CD4-positive, alpha-beta memory T cell (primary cell): ENCODE measurements at regions not wholly inside any gene's neighbourhood (a gene's known extent, or its start where the extent isn't known, plus 50 kb on each side); places are given as distances from the start of the nearest gene placed in this dataset.

Experiments
- CTCF ChIA-PET: fragments of 350-600 bp; sonication (Branson Sonifier 250); formaldehyde crosslinking; loops from one replicate; lab custom pipeline; 2021; ENCODE audit warnings: inconsistent platforms; ENCODE audit not compliant: partially characterized antibody; lab: Charles Lee
- POLR2A ChIA-PET: fragments of 350-600 bp; sonication (Branson Sonifier 250); formaldehyde crosslinking; loops from one replicate; lab custom pipeline; 2021; ENCODE audit not compliant: partially characterized antibody; lab: Charles Lee
- DNase-seq, 5 donors: peaks; one replicate each; pipeline versions ENCODE4 v3.0.0 to v3.0.0-alpha.2; 2020 to 2022; ENCODE audit warnings: mixed read lengths in 1 of 5
- H3K27ac ChIP-seq: one replicate; pipeline ENCODE4 v1.7.0; 2013; ENCODE audit warnings: low read depth, low read length
- H3K27me3 ChIP-seq: 2 replicates; pipeline ENCODE4 v1.7.0; 2013; ENCODE audit warnings: mild to moderate bottlenecking, low read length, moderate library complexity; ENCODE audit not compliant: insufficient read depth
- H3K36me3 ChIP-seq: 2 replicates; pipeline ENCODE4 v1.7.0; 2013; ENCODE audit warnings: mild to moderate bottlenecking, low read length, moderate library complexity; ENCODE audit not compliant: insufficient read depth
- H3K4me1 ChIP-seq: 2 replicates; pipeline ENCODE4 v1.7.0; 2013; ENCODE audit warnings: mild to moderate bottlenecking, low read length, moderate library complexity; ENCODE audit not compliant: insufficient read depth
- H3K4me3 ChIP-seq, 2 donors: one replicate each; pipeline ENCODE4 v1.7.0; 2013; ENCODE audit warnings: low read length in 2 of 2, mild to moderate bottlenecking in 1 of 2
- H3K9me3 ChIP-seq, 2 donors: one replicate each; pipeline ENCODE4 v1.7.0; 2013; ENCODE audit warnings: low read length in 2 of 2, control low read depth in 1 of 2; ENCODE audit not compliant: control insufficient read depth in 1 of 2
- H3K27ac Mint-ChIP-seq, 7 donors: one replicate each; pipeline ENCODE4 v1.8.0; 2020 to 2021; ENCODE audit warnings: mixed read lengths in 7 of 7, mild to moderate bottlenecking in 6 of 7, inconsistent platforms in 3 of 7, moderate library complexity in 3 of 7
- H3K27me3 Mint-ChIP-seq, 2 donors: one replicate each; pipeline ENCODE4 v1.8.0; 2020 to 2021; ENCODE audit warnings: mixed read lengths in 2 of 2
- H3K36me3 Mint-ChIP-seq, 2 donors: one replicate each; pipeline ENCODE4 v1.8.0; 2020 to 2021; ENCODE audit warnings: mixed read lengths in 2 of 2, inconsistent platforms in 1 of 2, mild to moderate bottlenecking in 1 of 2
- H3K4me1 Mint-ChIP-seq, 4 donors: one replicate each; pipeline ENCODE4 v1.8.0; 2020 to 2021; ENCODE audit warnings: mixed read lengths in 4 of 4, mild to moderate bottlenecking in 1 of 4
- H3K4me3 Mint-ChIP-seq, 8 donors: one replicate each; pipeline ENCODE4 v1.8.0; 2020 to 2021; ENCODE audit warnings: mixed read lengths in 8 of 8, mild to moderate bottlenecking in 7 of 8, moderate library complexity in 6 of 8, inconsistent platforms in 3 of 8
- H3K9me3 Mint-ChIP-seq, 8 donors: one replicate each; pipeline ENCODE4 v1.8.0; 2020 to 2021; ENCODE audit warnings: mixed read lengths in 8 of 8, mild to moderate bottlenecking in 5 of 8, inconsistent platforms in 3 of 8, moderate library complexity in 1 of 8
- intact Hi-C: fragments of 100-400 bp; cut with micrococcal nuclease; formaldehyde crosslinking; loops from one replicate; pipeline ENCODE4 v1.15.1; 2023

- Mint-ChIP-seq H3K9me3 (peaks cover 0 to 2% (median 0%) of the 10 kb centered on the region in 8 donors), H3K27ac (no peak overlapping the region), H3K36me3 (no peaks in the 10 kb centered on the region), H3K4me3 (no peak overlapping the region), H3K27me3 (peaks cover 8 to 11% of the 10 kb centered on the region in 2 donors), H3K4me1 (no peaks in the 10 kb centered on the region)
- Histone ChIP-seq H3K27me3 (no peaks in the 10 kb centered on the region), H3K4me3 (no peak overlapping the region), H3K27ac (no peak overlapping the region), H3K9me3 (no peaks in the 10 kb centered on the region), H3K4me1 (no peaks in the 10 kb centered on the region), H3K36me3 (no peaks in the 10 kb centered on the region)
- peak in 1 of 5 donors; percentile 5 for DNase-seq
- POLR2A ChIA-PET: no interaction called here
- intact Hi-C loops: no loop called here
- CTCF ChIA-PET: no interaction called here
These were observed 62.1 kb upstream of the CFAP46 start for GRCh38 chr10:133004478-133004877.

DNA sequence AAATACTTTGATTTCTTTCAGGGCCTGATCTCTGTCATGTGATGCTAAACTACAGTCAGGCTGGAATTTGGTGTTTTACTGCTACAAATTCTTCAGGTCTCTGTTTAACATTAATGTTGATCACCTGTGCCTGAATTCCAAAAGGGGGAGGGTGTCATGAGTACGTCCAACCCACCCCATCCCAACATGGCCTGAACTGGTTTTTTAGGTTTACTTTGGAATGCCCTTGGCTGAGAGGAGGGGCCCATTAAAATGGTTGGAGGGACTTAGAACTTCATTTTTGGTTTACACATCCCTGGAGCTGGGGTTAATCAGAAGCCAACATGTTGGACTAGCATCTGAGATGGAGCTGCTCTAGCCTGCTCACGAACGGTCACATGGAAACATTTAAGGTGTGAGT is 60.8 kb upstream of the CFAP46 start:
- ChIA-PET POLR2A (no interaction called here), CTCF (no interaction called here)
- Histone ChIP-seq H3K4me1 (no peaks in the 10 kb centered on the region), H3K27ac (no peak overlapping the region), H3K4me3 (no peak overlapping the region), H3K9me3 (no peaks in the 10 kb centered on the region), H3K27me3 (no peaks in the 10 kb centered on the region), H3K36me3 (no peaks in the 10 kb centered on the region)
- intact Hi-C loops: no loop called here
- no peak overlapping the region for H3K27ac Mint-ChIP-seq
- H3K9me3 Mint-ChIP-seq: peaks cover 0 to 2% (median 0%) of the 10 kb centered on the region in 8 donors
- no peaks in the 10 kb centered on the region for H3K4me1 Mint-ChIP-seq
- no peak overlapping the region for H3K4me3 Mint-ChIP-seq
- H3K27me3 Mint-ChIP-seq: peaks cover 8 to 12% of the 10 kb centered on the region in 2 donors
- H3K36me3 Mint-ChIP-seq: no peaks in the 10 kb centered on the region
- DNase-seq: peak in 1 of 5 donors; percentile 9

GRCh38 chr10:133002685-133003084 is 60.3 kb upstream of the CFAP46 start:
- POLR2A ChIA-PET: no interaction called here
- Histone ChIP-seq H3K9me3 (no peaks in the 10 kb centered on the region), H3K27me3 (no peaks in the 10 kb centered on the region), H3K27ac (no peak overlapping the region), H3K4me1 (no peaks in the 10 kb centered on the region), H3K36me3 (no peaks in the 10 kb centered on the region), H3K4me3 (no peak overlapping the region)
- Mint-ChIP-seq H3K27me3 (peaks cover 8 to 12% of the 10 kb centered on the region in 2 donors), H3K4me1 (no peaks in the 10 kb centered on the region), H3K9me3 (peaks cover 0 to 2% (median 0%) of the 10 kb centered on the region in 8 donors), H3K36me3 (no peaks in the 10 kb centered on the region), H3K27ac (no peak overlapping the region), H3K4me3 (no peak overlapping the region)
- DNase-seq: peak in 1 of 5 donors; percentile 7
- intact Hi-C loops: no loop called here
- CTCF ChIA-PET: no interaction called here

- CTCF ChIA-PET: no interaction called here
- no peaks in the 10 kb centered on the region for H3K36me3 ChIP-seq
- POLR2A ChIA-PET: no interaction called here
These were observed 58.7 kb upstream of the CFAP46 start for GRCh38 chr10:133001114-133001513.

DNA sequence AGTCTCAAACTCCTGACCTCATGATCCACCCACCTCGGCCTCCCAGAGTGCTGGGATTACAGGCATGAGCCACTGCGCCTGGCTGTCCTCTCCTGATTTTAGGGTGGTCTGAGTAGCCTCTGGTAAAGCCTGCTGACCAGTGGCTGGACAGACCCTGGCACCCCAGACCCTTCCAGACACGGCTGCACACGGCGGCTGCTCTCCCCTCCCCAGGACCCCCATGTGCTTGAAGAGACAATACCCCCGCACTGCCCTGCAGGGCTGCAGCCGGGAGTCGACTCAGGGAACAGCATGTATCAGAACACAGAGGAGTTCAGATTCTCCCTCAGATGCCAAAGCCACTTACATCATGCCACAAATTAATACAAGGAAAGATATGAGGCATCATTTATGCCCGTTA is 58.3 kb upstream of the CFAP46 start:
- Histone ChIP-seq H3K27ac (no peak overlapping the region), H3K9me3 (no peaks in the 10 kb centered on the region), H3K4me1 (no peaks in the 10 kb centered on the region), H3K27me3 (no peaks in the 10 kb centered on the region), H3K36me3 (no peaks in the 10 kb centered on the region), H3K4me3 (no peak overlapping the region)
- no peaks in the 10 kb centered on the region for H3K4me1 Mint-ChIP-seq
- no peak for DNase-seq
- ChIA-PET CTCF (no interaction called here), POLR2A (no interaction called here)
- peaks cover 8 to 12% of the 10 kb centered on the region in 2 donors for H3K27me3 Mint-ChIP-seq
- H3K27ac Mint-ChIP-seq: no peak overlapping the region
- no peak overlapping the region for H3K4me3 Mint-ChIP-seq
- H3K9me3 Mint-ChIP-seq: peaks cover 0 to 2% (median 0%) of the 10 kb centered on the region in 8 donors
- H3K36me3 Mint-ChIP-seq: no peaks in the 10 kb centered on the region
- intact Hi-C loops: no loop called here

More at GRCh38 chr10:133001114-133001513, 58.7 kb upstream of the CFAP46 start:
- Mint-ChIP-seq H3K9me3 (peaks cover 0 to 2% (median 0%) of the 10 kb centered on the region in 8 donors), H3K27ac (no peak overlapping the region), H3K36me3 (no peaks in the 10 kb centered on the region), H3K27me3 (peaks cover 8 to 12% of the 10 kb centered on the region in 2 donors), H3K4me3 (no peak overlapping the region), H3K4me1 (no peaks in the 10 kb centered on the region)
- DNase-seq: peak in 1 of 5 donors; percentile 25
- intact Hi-C loops: no loop called here
- H3K27me3 ChIP-seq: no peaks in the 10 kb centered on the region
- H3K4me3 ChIP-seq: no peak overlapping the region
- no peaks in the 10 kb centered on the region for H3K4me1 ChIP-seq
- no peaks in the 10 kb centered on the region for H3K9me3 ChIP-seq
- H3K27ac ChIP-seq: no peak overlapping the region

- no peaks in the 10 kb centered on the region for H3K4me1 ChIP-seq
- peak in 1 of 5 donors; percentile 7 for DNase-seq
- Mint-ChIP-seq H3K27ac (no peak overlapping the region), H3K4me3 (no peak overlapping the region), H3K36me3 (no peaks in the 10 kb centered on the region), H3K9me3 (peaks cover 0 to 2% (median 0%) of the 10 kb centered on the region in 8 donors), H3K4me1 (no peaks in the 10 kb centered on the region), H3K27me3 (peaks cover 7 to 12% of the 10 kb centered on the region in 2 donors)
- no peak overlapping the region for H3K27ac ChIP-seq
- H3K27me3 ChIP-seq: no peaks in the 10 kb centered on the region
- intact Hi-C loops: no loop called here
- H3K9me3 ChIP-seq: no peaks in the 10 kb centered on the region
- ChIA-PET CTCF (no interaction called here), POLR2A (no interaction called here)
- H3K4me3 ChIP-seq: no peak overlapping the region
- H3K36me3 ChIP-seq: no peaks in the 10 kb centered on the region
These were observed 55.3 kb upstream of the CFAP46 start for GRCh38 chr10:132997517-132998265.

- Histone ChIP-seq H3K27ac (no peak overlapping the region), H3K4me3 (no peak overlapping the region), H3K4me1 (no peaks in the 10 kb centered on the region), H3K9me3 (no peaks in the 10 kb centered on the region), H3K27me3 (no peaks in the 10 kb centered on the region), H3K36me3 (no peaks in the 10 kb centered on the region)
- DNase-seq: no peak
- peaks cover 0 to 2% (median 0%) of the 10 kb centered on the region in 8 donors for H3K9me3 Mint-ChIP-seq
- ChIA-PET CTCF (no interaction called here), POLR2A (no interaction called here)
- H3K27me3 Mint-ChIP-seq: peaks cover 3 to 11% of the 10 kb centered on the region in 2 donors
- H3K4me1 Mint-ChIP-seq: no peaks in the 10 kb centered on the region
- no peaks in the 10 kb centered on the region for H3K36me3 Mint-ChIP-seq
- no peak overlapping the region for H3K27ac Mint-ChIP-seq
- intact Hi-C loops: no loop called here
- no peak overlapping the region for H3K4me3 Mint-ChIP-seq
These were observed 54.4 kb upstream of the CFAP46 start for GRCh38 chr10:132996603-132997343.
